Adipocyte (in vitro differentiated cells): ENCODE measurements at regions not wholly inside any gene's neighbourhood (a gene's known extent, or its start where the extent isn't known, plus 50 kb on each side); places are given as distances from the start of the nearest gene placed in this dataset.
"Not testable (repeated sequence)": the region's sequence is repeated elsewhere in the genome, so short reads cannot be mapped to it uniquely, and the experiment has no call there.

Source experiments
- DNase-seq: peaks from one replicate; pipeline ENCODE4 v3.0.0-alpha.2; 2015; ENCODE audit warnings: low read depth
- H3K27me3 ChIP-seq: replicated peaks from 2 replicates; pipeline ENCODE4 v1.7.0; 2013; ENCODE audit warnings: mild to moderate bottlenecking, low read length, moderate library complexity; ENCODE audit not compliant: control insufficient read depth, insufficient read depth
- H3K36me3 ChIP-seq: 2 replicates; pipeline ENCODE4 v1.7.0; 2013; ENCODE audit warnings: low read length, mild to moderate bottlenecking, moderate library complexity; ENCODE audit not compliant: control insufficient read depth, insufficient read depth, severe bottlenecking
- H3K4me1 ChIP-seq: 2 replicates; pipeline ENCODE4 v1.7.0; 2013; ENCODE audit warnings: mild to moderate bottlenecking, low read length, moderate library complexity; ENCODE audit not compliant: control insufficient read depth, insufficient read depth
- H3K4me3 ChIP-seq: 2 replicates; pipeline ENCODE4 v1.7.0; 2013; ENCODE audit warnings: mild to moderate bottlenecking, low read length, moderate library complexity
- H3K9ac ChIP-seq: 2 replicates; pipeline ENCODE4 v1.7.0; 2013; ENCODE audit warnings: mild to moderate bottlenecking, low read length, moderate library complexity
- H3K9me3 ChIP-seq: 2 replicates; pipeline ENCODE4 v1.7.0; 2013; ENCODE audit warnings: mild to moderate bottlenecking, low read length, moderate library complexity; ENCODE audit not compliant: control insufficient read depth

GRCh38 chr9:67418496-67419079 lies 426.2 kb upstream of the SPATA31A3 start:
- not testable (repeated sequence) for H3K36me3 ChIP-seq, DNase-seq, H3K9me3 ChIP-seq, H3K4me1 ChIP-seq, H3K27me3 ChIP-seq, H3K9ac ChIP-seq, H3K4me3 ChIP-seq

GRCh38 chr9:67417341-67417983 lies 425.1 kb upstream of the SPATA31A3 start:
- not testable (repeated sequence) for H3K4me1 ChIP-seq, H3K36me3 ChIP-seq, H3K9ac ChIP-seq, DNase-seq, H3K9me3 ChIP-seq, H3K4me3 ChIP-seq, H3K27me3 ChIP-seq

GRCh38 chr9:67416639-67417038 lies 424.3 kb upstream of the SPATA31A3 start:
- H3K9me3 ChIP-seq, H3K4me1 ChIP-seq, H3K27me3 ChIP-seq, H3K36me3 ChIP-seq, H3K4me3 ChIP-seq, H3K9ac ChIP-seq, DNase-seq: not testable (repeated sequence)

GRCh38 chr9:67410606-67411220 lies 418.4 kb upstream of the SPATA31A3 start:
- not testable (repeated sequence) for H3K27me3 ChIP-seq, H3K9ac ChIP-seq, H3K4me3 ChIP-seq, DNase-seq, H3K9me3 ChIP-seq, H3K36me3 ChIP-seq, H3K4me1 ChIP-seq

- not testable (repeated sequence) for H3K9ac ChIP-seq, H3K4me1 ChIP-seq, H3K9me3 ChIP-seq, H3K27me3 ChIP-seq, H3K4me3 ChIP-seq, H3K36me3 ChIP-seq, DNase-seq
Measured at GRCh38 chr9:67403739-67404138, 411.4 kb upstream of the SPATA31A3 start.

- not testable (repeated sequence) for H3K9ac ChIP-seq, H3K36me3 ChIP-seq, H3K9me3 ChIP-seq, DNase-seq, H3K4me3 ChIP-seq, H3K27me3 ChIP-seq, H3K4me1 ChIP-seq
Measured at GRCh38 chr9:67397731-67398130, 405.4 kb upstream of the SPATA31A3 start.

GRCh38 chr9:67394782-67395181 lies 402.4 kb upstream of the SPATA31A3 start:
- H3K27me3 ChIP-seq, H3K4me3 ChIP-seq, H3K9me3 ChIP-seq, H3K9ac ChIP-seq, DNase-seq, H3K36me3 ChIP-seq, H3K4me1 ChIP-seq: not testable (repeated sequence)

GRCh38 chr9:67394038-67394437 lies 401.7 kb upstream of the SPATA31A3 start:
- not testable (repeated sequence) for H3K4me1 ChIP-seq, DNase-seq, H3K4me3 ChIP-seq, H3K27me3 ChIP-seq, H3K36me3 ChIP-seq, H3K9ac ChIP-seq, H3K9me3 ChIP-seq

GRCh38 chr9:67369664-67370063 lies 377.3 kb upstream of the SPATA31A3 start:
- H3K4me3 ChIP-seq, DNase-seq, H3K27me3 ChIP-seq, H3K36me3 ChIP-seq, H3K9me3 ChIP-seq, H3K9ac ChIP-seq, H3K4me1 ChIP-seq: not testable (repeated sequence)

- H3K4me1 ChIP-seq, H3K4me3 ChIP-seq, H3K27me3 ChIP-seq, H3K9ac ChIP-seq, DNase-seq, H3K36me3 ChIP-seq, H3K9me3 ChIP-seq: not testable (repeated sequence)
Measured at GRCh38 chr9:67362325-67362724, 370.0 kb upstream of the SPATA31A3 start.

- H3K9me3 ChIP-seq, H3K4me1 ChIP-seq, H3K9ac ChIP-seq, H3K27me3 ChIP-seq, H3K4me3 ChIP-seq, H3K36me3 ChIP-seq, DNase-seq: not testable (repeated sequence)
Measured at GRCh38 chr9:67353961-67354360, 361.6 kb upstream of the SPATA31A3 start.

GRCh38 chr9:67349424-67349759 lies 357.0 kb upstream of the SPATA31A3 start:
- not testable (repeated sequence) for H3K9me3 ChIP-seq, H3K27me3 ChIP-seq, H3K4me1 ChIP-seq, DNase-seq, H3K9ac ChIP-seq, H3K4me3 ChIP-seq, H3K36me3 ChIP-seq
